GM18861 (cell line): ENCODE measurements at regions not wholly inside any gene's neighbourhood (a gene's known extent, or its start where the extent isn't known, plus 50 kb on each side); places are given as distances from the start of the nearest gene placed in this dataset.
"Not testable (repeated sequence)": the region's sequence is repeated elsewhere in the genome, so short reads cannot be mapped to it uniquely, and the experiment has no call there.

Experiments
- ATAC-seq: cut with Tn5 transposase; IDR thresholded peaks from one replicate; pipeline ENCODE4 v1.9.1; 2021; ENCODE audit not compliant: unreplicated experiment

- no peak for ATAC-seq
Observed at GRCh38 chr1:38758820-38759219, 100.8 kb downstream of the RRAGC start.

- ATAC-seq: no peak
Observed at GRCh38 chr1:38746941-38747600, 112.5 kb downstream of the RRAGC start.

GRCh38 chr1:38746402-38746935 lies 113.1 kb downstream of the RRAGC start:
- no peak for ATAC-seq

- no peak for ATAC-seq
Observed at GRCh38 chr1:38745476-38746401, 113.8 kb downstream of the RRAGC start.

- no peak for ATAC-seq
Observed at GRCh38 chr1:38744452-38745350, 114.9 kb downstream of the RRAGC start.

- no peak for ATAC-seq
Observed at GRCh38 chr1:38743184-38743583, 116.4 kb downstream of the RRAGC start.

GRCh38 chr1:38741341-38741740 lies 118.2 kb downstream of the RRAGC start:
- ATAC-seq: no peak

- no peak for ATAC-seq
Observed at GRCh38 chr1:38740487-38740886, 119.1 kb downstream of the RRAGC start.

- no peak for ATAC-seq
Observed at GRCh38 chr1:38738207-38738606, 121.4 kb downstream of the RRAGC start.

- no peak for ATAC-seq
Observed at GRCh38 chr1:38736399-38736798, 123.2 kb downstream of the RRAGC start.

- ATAC-seq: no peak
Observed at GRCh38 chr1:38735651-38736161, 123.9 kb downstream of the RRAGC start.

- no peak for ATAC-seq
Observed at GRCh38 chr1:38733761-38734160, 125.8 kb downstream of the RRAGC start.

GRCh38 chr1:38730511-38731397 lies 128.8 kb downstream of the RRAGC start:
- ATAC-seq: no peak

GRCh38 chr1:38728585-38728908 lies 131.0 kb downstream of the RRAGC start:
- no peak for ATAC-seq

- ATAC-seq: no peak
Observed at GRCh38 chr1:38727684-38728584, 131.6 kb downstream of the RRAGC start.

GRCh38 chr1:38725321-38725961 lies 134.1 kb downstream of the RRAGC start:
- ATAC-seq: not testable (repeated sequence)

GRCh38 chr1:38724160-38725131 lies 135.1 kb downstream of the RRAGC start:
- no peak for ATAC-seq
